ENCODE measurements at regions not wholly inside any gene's neighbourhood (a gene's known extent, or its start where the extent isn't known, plus 50 kb on each side); places are given as distances from the start of the nearest gene placed in this dataset.
"Not testable (repeated sequence)": the region's sequence is repeated elsewhere in the genome, so short reads cannot be mapped to it uniquely, and the experiment has no call there.

- no peak overlapping the region for H3K27ac Mint-ChIP-seq
- H3K4me3 Mint-ChIP-seq: no peak overlapping the region
- ATAC-seq (no peak), DNase-seq (ENCODE audit: low spot score in 2 of 2) (no peak)
- H3K4me1 Mint-ChIP-seq: peaks cover 10% of the 10 kb centered on the region
- no peaks in the 10 kb centered on the region for H3K36me3 Mint-ChIP-seq
- H3K9me3 Mint-ChIP-seq: no peaks in the 10 kb centered on the region
Observed at GRCh38 chrX:150199803-150200202, 163.3 kb upstream of the MAMLD1 start.

GRCh38 chrX:150200361-150200760 is 162.8 kb upstream of the MAMLD1 start:
- no peak overlapping the region for H3K4me3 Mint-ChIP-seq
- ATAC-seq: no peak
- no peak overlapping the region for H3K27ac Mint-ChIP-seq
- no peak for DNase-seq (ENCODE audit: low spot score in 2 of 2)
- no peaks in the 10 kb centered on the region for H3K36me3 Mint-ChIP-seq
- no peaks in the 10 kb centered on the region for H3K9me3 Mint-ChIP-seq
- peaks cover 10% of the 10 kb centered on the region for H3K4me1 Mint-ChIP-seq

- peak; percentile 99 for ATAC-seq
- peak; percentile 3 to 59 for DNase-seq (ENCODE audit: low spot score in 2 of 2)
- peaks cover 10% of the 10 kb centered on the region for H3K4me1 Mint-ChIP-seq
- no peaks in the 10 kb centered on the region for H3K9me3 Mint-ChIP-seq
- no peak overlapping the region for H3K4me3 Mint-ChIP-seq
- no peaks in the 10 kb centered on the region for H3K36me3 Mint-ChIP-seq
- H3K27ac Mint-ChIP-seq: no peak overlapping the region
Observed at GRCh38 chrX:150200820-150201287, 162.3 kb upstream of the MAMLD1 start.

GRCh38 chrX:150201391-150201790 is 161.7 kb upstream of the MAMLD1 start:
- ATAC-seq (no peak), DNase-seq (ENCODE audit: low spot score in 2 of 2) (no peak)
- H3K4me3 Mint-ChIP-seq: no peak overlapping the region
- H3K36me3 Mint-ChIP-seq: no peaks in the 10 kb centered on the region
- peaks cover 10% of the 10 kb centered on the region for H3K4me1 Mint-ChIP-seq
- no peaks in the 10 kb centered on the region for H3K9me3 Mint-ChIP-seq
- H3K27ac Mint-ChIP-seq: no peak overlapping the region

- no peak overlapping the region for H3K4me3 Mint-ChIP-seq
- H3K4me1 Mint-ChIP-seq: peaks cover 10% of the 10 kb centered on the region
- no peak overlapping the region for H3K27ac Mint-ChIP-seq
- no peaks in the 10 kb centered on the region for H3K36me3 Mint-ChIP-seq
- DNase-seq (ENCODE audit: low spot score in 2 of 2) (no peak), ATAC-seq (no peak)
- no peaks in the 10 kb centered on the region for H3K9me3 Mint-ChIP-seq
Observed at GRCh38 chrX:150201841-150202240, 161.3 kb upstream of the MAMLD1 start.

GRCh38 chrX:150202641-150203247 is 160.4 kb upstream of the MAMLD1 start:
- Mint-ChIP-seq H3K9me3 (no peaks in the 10 kb centered on the region), H3K4me1 (peaks cover 10% of the 10 kb centered on the region), H3K36me3 (no peaks in the 10 kb centered on the region), H3K4me3 (no peak overlapping the region), H3K27ac (no peak overlapping the region)
- DNase-seq (ENCODE audit: low spot score in 2 of 2): no peak
- no peak for ATAC-seq

GRCh38 chrX:150203248-150203645 is 159.9 kb upstream of the MAMLD1 start:
- peaks cover 10% of the 10 kb centered on the region for H3K4me1 Mint-ChIP-seq
- DNase-seq (ENCODE audit: low spot score in 2 of 2) (no peak), ATAC-seq (no peak)
- H3K9me3 Mint-ChIP-seq: no peaks in the 10 kb centered on the region
- H3K36me3 Mint-ChIP-seq: no peaks in the 10 kb centered on the region
- no peak overlapping the region for H3K27ac Mint-ChIP-seq
- H3K4me3 Mint-ChIP-seq: no peak overlapping the region

- ATAC-seq (no peak), DNase-seq (ENCODE audit: low spot score in 2 of 2) (no peak)
- H3K9me3 Mint-ChIP-seq: no peaks in the 10 kb centered on the region
- H3K4me1 Mint-ChIP-seq: peaks cover 10% of the 10 kb centered on the region
- no peak overlapping the region for H3K4me3 Mint-ChIP-seq
- no peak overlapping the region for H3K27ac Mint-ChIP-seq
- H3K36me3 Mint-ChIP-seq: no peaks in the 10 kb centered on the region
Observed at GRCh38 chrX:150205011-150205410, 158.1 kb upstream of the MAMLD1 start.

GRCh38 chrX:150207733-150208132 is 155.4 kb upstream of the MAMLD1 start:
- Mint-ChIP-seq H3K4me1 (no peaks in the 10 kb centered on the region), H3K36me3 (no peaks in the 10 kb centered on the region), H3K27ac (no peak overlapping the region), H3K4me3 (no peak overlapping the region), H3K9me3 (no peaks in the 10 kb centered on the region)
- no peak for DNase-seq (ENCODE audit: low spot score in 2 of 2)
- peak; percentile 61 for ATAC-seq

GRCh38 chrX:150211988-150212387 is 151.1 kb upstream of the MAMLD1 start:
- Mint-ChIP-seq H3K9me3 (no peaks in the 10 kb centered on the region), H3K36me3 (no peaks in the 10 kb centered on the region), H3K27ac (no peak overlapping the region), H3K4me3 (no peak overlapping the region), H3K4me1 (no peaks in the 10 kb centered on the region)
- no peak for ATAC-seq
- DNase-seq (ENCODE audit: low spot score in 2 of 2): no peak

GRCh38 chrX:150212672-150213480 is 150.2 kb upstream of the MAMLD1 start:
- H3K27ac Mint-ChIP-seq: no peak overlapping the region
- no peak for ATAC-seq
- H3K36me3 Mint-ChIP-seq: no peaks in the 10 kb centered on the region
- no peak overlapping the region for H3K4me3 Mint-ChIP-seq
- H3K9me3 Mint-ChIP-seq: no peaks in the 10 kb centered on the region
- H3K4me1 Mint-ChIP-seq: no peaks in the 10 kb centered on the region
- no peak for DNase-seq (ENCODE audit: low spot score in 2 of 2)

GRCh38 chrX:150213481-150214030 is 149.6 kb upstream of the MAMLD1 start:
- no peak for ATAC-seq
- no peaks in the 10 kb centered on the region for H3K4me1 Mint-ChIP-seq
- H3K27ac Mint-ChIP-seq: no peak overlapping the region
- H3K4me3 Mint-ChIP-seq: no peak overlapping the region
- no peak for DNase-seq (ENCODE audit: low spot score in 2 of 2)
- no peaks in the 10 kb centered on the region for H3K9me3 Mint-ChIP-seq
- H3K36me3 Mint-ChIP-seq: no peaks in the 10 kb centered on the region

GRCh38 chrX:150216000-150216399 is 147.1 kb upstream of the MAMLD1 start:
- not testable (repeated sequence) for H3K9me3 Mint-ChIP-seq; H3K36me3 Mint-ChIP-seq; H3K27ac Mint-ChIP-seq; DNase-seq (ENCODE audit: low spot score in 2 of 2); H3K4me1 Mint-ChIP-seq; H3K4me3 Mint-ChIP-seq
- peak; percentile 36 for ATAC-seq

- no peaks in the 10 kb centered on the region for H3K36me3 Mint-ChIP-seq
- no peak overlapping the region for H3K27ac Mint-ChIP-seq
- no peak for DNase-seq (ENCODE audit: low spot score in 2 of 2)
Observed at GRCh38 chrX:150216716-150217115, 146.4 kb upstream of the MAMLD1 start.

GRCh38 chrX:150217609-150218008 is 145.5 kb upstream of the MAMLD1 start:
- ATAC-seq: no peak

More at GRCh38 chrX:150216716-150217115, 146.4 kb upstream of the MAMLD1 start:
- Mint-ChIP-seq H3K4me3 (no peak overlapping the region), H3K9me3 (no peaks in the 10 kb centered on the region), H3K4me1 (no peaks in the 10 kb centered on the region)
- no peak for ATAC-seq

More at GRCh38 chrX:150217609-150218008, 145.5 kb upstream of the MAMLD1 start:
- Mint-ChIP-seq H3K27ac (no peak overlapping the region), H3K36me3 (no peaks in the 10 kb centered on the region), H3K4me3 (no peak overlapping the region), H3K9me3 (no peaks in the 10 kb centered on the region), H3K4me1 (no peaks in the 10 kb centered on the region)
- no peak for DNase-seq (ENCODE audit: low spot score in 2 of 2)
